HK-2 (cell line): ENCODE measurements at regions not wholly inside any gene's neighbourhood (a gene's known extent, or its start where the extent isn't known, plus 50 kb on each side); places are given as distances from the start of the nearest gene placed in this dataset.
A peak's percentile ranks its signal among the peaks of the same experiment; 100 is the strongest.

Experiments used
- DNase-seq: peaks from one replicate; pipeline ENCODE4 v3.0.0-alpha.2; 2018; ENCODE audit not compliant: unreplicated experiment

DNA sequence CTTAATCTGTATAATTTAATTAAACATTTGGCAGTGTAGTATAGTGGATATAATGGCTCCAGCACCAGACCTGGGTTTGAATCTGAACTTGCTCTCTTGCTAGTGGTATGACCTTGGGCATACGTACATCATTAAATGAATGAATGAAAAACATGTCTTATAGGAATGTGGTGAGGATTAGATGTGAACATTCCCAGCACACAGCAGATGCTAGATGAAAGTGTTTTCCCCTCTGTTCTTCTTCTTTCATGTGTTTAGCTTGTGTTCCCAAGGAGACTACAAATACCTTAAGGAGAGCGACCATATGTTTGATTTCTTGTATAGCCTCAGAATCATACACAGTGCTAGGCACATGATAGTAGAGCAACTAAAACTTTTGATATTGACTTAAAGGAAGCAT is 56.5 kb downstream of the CT47B1 start:
- no peak for DNase-seq

DNA sequence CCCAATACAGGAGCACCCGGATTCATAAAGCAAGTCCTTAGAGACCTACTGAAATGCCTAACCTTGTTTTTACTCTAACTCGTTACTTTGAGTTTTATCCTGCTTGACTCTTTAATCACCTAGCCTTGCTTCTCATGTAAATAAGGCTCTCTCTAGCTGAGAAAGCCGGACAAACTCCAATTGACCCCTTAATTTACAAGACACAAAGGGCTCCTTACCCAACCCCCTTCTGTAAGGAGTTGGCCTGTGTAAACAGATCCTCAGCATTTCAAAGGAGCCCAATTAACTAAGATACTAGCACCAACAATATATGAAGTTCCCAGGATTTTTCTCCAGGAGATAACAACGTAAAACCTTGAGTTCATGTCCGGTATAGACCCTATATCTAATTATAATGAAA is 61.7 kb downstream of the CT47B1 start:
- DNase-seq = no peak

DNA sequence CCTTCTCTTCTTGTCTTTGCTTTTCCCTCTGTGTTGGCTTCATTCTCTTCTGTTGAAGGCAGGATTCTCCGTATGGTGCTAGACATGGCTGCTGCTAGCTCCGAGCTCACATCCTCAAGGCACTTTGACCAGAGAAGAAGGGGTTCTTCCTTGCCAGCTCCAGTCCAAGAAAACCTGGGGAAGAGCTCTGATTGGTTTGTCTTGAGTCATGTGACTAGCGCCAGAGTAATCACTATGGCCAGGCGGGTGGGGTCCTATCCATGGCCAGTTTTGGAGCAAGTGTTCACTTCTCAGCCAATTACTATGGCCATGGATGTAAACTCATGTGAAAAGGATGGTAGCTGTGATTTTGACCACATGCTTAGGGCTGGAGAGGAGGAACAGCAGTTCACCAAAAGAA is 74.2 kb downstream of the CT47B1 start:
- no peak for DNase-seq

DNA sequence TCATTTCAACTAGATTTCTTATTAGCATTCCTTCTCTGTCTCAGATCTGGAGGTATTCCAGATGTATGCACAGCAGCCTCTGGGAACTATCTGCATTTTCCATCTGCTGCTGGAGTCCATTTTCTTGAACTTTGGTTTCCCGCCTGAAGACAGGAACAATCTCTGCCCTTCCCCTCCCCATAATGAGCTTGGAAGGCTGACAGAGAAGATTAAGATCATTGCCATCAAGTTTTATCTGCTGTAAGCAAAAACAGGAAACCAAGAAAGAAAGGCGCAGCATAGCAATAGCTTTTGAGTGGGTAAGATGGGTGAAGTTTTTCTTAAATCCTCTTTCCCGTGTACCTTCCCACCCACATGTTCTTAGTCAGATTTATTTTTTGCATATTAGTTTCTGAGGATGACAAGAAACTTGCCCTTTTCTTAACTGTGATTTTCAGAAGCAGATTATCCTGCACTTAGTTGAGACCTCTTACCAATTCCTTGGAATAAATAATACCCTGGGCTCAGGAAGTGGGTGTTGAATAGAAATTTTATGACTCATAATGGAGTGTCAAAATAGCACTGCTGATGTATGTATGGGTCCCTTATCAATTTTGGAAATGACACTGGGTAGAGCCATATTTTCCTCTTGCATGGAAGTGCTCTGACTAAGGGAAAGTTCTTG is 78.3 kb downstream of the CT47B1 start:
- DNase-seq = no peak

DNA sequence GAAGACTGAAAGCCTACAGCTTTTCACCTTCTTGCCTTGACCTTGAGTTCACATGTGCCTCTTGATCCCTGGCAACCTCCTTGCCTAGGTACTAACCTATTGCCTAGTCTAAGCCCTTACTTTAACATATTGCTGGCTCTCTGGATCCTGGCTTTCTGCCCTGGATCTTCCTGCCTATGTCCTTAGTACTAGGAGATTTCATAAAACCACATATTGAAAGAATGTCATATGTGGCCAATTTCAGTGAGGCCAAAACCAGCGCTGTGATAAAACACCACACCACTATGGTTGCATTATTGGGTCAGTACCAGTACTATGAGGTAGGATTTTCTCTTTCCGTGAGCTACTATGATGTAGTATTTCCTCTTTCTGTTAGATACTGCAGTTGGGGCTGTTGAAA is 80.4 kb downstream of the CT47B1 start:
- no peak for DNase-seq

DNA sequence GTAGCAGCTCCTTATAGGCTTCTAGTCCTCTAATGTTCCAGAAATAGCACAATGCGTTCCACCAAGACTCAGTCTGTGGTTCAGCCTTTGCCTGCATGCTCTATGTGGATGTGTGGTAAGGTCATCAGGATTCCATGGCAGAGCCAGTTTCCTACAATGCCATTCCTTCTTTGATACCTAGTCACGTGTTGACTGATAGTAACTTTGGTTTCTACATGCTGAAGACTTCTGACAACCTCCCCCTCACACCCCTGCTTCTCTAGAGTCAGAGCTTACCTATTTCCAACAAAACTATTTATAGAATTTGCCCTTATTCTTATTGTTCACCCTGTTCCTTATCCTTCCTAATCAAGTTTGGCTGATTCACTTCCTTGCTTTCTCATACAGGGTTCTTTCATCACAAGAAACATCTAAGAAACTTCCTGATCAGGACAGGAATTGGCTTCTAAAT is 81.1 kb downstream of the CT47B1 start:
- no peak for DNase-seq

DNA sequence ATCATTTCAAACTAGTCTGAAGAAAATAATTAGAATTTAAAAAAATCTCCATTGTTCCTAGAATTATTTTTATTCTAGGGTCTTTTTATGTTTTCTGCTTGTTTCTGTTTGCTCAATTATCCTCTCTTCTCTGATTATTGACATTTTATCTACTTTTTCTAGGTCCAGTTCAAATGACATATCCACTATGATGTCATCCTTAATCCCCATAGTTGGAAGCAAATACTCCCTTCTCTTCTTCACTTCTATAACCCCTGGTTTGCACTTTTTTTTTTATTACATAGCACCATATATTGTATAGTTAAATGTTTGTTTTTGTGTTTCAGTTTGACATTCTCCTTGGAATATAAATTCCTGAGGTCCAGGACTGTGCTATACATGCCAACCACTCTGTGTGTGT is 82.6 kb downstream of the CT47B1 start:
- DNase-seq = no peak

DNA sequence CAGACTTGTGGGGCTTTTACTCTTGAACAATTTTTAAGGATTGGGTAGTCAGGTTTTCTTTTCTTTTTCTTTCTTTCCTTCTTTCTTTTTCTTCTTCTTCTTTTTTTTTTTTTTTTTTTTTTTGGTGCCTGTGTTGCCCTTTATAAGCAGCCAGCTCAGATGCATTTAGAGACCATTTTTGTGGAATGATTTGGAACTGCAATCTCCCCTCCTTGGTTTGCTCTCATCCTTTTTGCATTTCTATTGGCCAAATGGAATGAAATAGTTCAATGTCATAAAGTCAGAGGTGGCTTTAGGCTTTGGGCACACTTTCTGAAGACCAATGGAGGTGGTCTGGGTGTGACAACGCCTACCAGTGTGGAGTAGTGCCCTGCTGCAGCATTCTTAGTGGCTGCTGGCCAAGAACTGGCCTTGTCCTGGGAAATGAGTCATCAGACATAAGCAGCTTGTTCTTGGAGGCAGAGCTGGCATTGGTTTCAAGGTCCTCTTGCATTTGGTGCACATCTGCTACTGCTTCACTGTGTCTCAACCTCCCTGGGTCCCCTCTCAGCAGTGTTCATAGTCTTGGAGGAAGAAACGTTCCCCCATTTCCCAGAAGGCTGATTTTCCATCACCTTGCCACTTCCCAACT is 84.5 kb downstream of the CT47B1 start:
- DNase-seq = peak; percentile 7

DNA sequence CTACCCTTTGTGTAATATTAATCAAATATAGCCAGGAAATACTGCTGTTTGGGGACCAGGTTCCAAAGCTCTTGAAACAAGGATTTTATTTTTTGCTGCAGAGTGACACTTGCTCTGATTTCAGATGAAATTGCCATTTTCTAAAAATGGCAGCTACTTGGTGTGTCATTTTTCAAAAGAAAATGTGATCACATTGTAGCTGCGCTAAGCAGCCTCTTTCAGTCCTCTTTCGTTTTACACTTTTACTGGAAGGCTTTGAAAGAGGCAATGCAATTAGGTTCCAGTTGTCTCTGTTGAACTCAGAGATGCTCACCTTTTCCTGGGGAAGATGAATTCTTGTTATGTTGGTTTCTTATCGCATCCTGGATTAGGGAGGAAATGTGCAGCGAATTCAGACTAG is 85.1 kb downstream of the CT47B1 start:
- DNase-seq = no peak

DNA sequence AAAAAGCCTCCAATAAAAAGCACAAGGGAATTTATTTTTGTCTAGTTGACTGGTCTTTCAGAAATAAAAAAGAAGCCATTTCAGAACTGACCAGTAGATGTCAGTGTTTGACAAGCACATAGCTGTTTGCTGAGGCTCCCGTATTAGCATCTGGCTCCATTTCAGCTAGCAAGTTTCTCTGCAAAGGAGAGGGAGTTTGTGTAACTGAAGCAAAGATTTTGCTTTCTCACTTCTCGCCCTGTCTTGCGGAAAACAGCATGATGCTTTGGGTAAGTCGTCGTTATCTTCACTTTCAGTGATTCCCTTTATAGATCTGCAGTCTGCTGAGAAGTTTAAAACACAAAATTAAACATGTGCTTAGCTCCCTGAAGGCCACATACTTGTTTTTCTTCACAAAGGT is 85.5 kb downstream of the CT47B1 start:
- DNase-seq = no peak

DNA sequence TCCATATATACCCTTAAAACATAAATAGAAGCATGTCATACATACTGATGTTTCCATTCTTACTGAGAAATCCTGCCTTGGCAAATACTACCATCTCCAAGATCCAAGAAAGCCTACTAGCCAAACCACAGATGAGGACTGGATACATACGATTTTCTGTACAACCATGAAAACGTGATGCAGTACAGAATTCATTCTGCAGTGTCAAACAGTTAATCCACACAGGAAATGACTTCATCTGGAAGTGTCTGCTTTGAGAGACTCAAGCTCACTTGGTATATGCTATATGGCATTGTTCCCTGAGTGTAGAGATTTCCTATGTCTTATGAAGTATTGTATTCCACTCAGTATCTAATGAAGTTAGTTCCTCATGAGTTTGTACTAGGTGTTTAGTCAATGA is 94.3 kb downstream of the CT47B1 start:
- no peak for DNase-seq

DNA sequence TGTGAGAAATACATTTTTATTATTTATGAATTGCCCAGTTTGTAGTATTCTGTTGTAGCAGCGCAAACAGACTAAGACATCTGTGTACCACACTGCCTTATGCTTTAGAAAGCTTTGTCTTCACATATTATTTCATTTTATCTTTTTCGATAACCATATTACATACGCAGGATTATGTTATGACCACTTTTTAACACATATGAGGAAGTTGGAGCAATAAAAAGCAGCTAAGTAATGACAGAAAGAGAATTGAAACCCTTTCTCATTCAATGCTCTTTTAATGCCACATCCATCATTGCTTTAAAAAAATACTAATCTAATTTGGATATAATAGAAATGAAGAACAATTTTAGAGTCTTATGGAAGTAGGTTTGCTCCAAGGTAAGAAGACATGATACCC is 99.7 kb downstream of the CT47B1 start:
- no peak for DNase-seq

DNA sequence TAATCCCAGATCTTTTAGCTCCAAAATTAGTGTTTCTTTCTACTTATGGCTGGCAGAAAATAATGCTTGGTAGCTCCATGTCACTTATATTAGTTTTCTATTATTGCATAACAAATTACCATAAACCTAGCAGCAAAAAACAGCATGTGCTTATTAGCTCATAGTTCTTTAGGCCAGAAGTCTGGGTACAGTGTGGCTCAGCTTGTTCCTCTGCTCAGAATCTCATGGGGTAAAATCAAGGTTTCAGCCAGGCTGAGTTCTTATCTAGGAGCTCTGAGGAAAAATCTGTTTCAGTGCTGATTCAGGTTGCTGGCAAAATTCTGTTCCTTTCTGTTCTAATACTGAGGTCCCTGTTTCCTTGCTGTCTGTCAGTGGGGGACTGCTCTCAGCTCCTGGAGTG is 101.1 kb downstream of the CT47B1 start:
- no peak for DNase-seq

DNA sequence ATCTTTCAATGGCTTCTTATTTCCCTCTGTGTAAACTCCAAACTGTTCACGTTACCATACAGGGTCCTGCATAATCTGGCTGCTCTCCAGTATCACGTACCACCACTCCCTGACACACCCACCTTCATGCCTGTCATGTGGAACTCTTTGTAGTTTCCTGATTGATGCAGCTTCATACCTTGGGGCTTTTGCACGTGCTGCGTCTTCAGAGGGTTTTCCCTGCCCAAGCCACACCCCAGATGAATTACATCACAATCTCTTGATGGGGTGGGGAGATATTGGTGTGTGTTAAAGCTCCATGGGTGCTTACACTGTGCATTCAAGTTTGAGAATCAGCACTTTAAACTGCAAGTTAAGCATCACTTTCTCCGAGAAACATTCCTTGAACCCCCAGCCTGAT is 101.9 kb downstream of the CT47B1 start:
- DNase-seq = no peak

DNA sequence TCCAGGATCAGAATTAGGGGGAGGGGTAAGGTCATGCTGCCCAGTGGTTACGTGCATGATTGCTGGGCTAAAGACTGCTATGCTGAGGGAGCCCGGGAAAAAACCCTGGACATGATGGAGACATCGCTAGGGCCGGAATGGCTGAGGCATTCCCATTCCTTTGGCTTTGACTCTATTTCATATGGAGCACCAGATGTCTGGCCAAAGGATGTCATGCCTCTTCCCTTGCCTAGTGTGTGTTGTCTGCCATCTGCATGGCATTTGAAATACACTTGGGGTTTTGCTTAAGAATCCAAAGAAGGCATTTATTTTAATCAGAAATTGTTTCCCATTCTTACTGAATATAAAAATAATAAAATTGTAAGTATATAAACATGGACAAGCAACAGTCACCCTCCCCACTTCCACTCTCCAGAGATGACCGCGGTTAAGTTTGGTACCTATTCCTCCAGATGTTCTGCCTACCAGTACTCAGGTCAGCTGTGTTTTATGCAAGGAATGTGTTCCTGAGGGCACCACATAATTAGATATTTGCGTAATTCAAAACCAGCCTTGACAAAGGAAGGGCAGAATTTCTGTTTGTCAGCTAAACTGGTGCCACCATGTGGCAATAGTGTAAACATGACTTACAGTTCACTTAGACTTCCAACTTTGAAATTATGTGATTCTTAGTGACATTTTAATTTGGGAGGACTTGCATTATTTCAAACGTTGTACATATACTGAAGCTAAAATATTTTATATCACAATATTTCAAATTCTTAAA is 105.9 kb downstream of the CT47B1 start:
- DNase-seq = no peak

DNA sequence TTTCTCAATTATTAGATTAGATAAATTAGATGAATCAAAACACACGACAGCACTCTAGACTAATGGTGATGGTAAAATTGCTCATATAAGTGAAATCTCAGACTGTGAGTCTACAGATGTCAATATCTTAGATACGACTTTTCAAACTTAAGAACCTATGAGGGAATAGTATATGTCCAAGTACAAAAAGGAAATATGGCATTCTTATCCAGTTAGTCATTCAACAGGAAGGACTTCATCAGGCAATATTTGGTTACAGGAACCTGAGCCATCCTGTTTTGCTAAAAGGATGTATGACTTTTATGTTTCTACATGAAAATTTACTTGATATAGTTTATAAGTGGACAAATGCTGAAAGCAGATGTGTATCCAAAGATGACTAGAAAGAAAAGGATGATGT is 107.0 kb downstream of the CT47B1 start:
- DNase-seq = no peak

DNA sequence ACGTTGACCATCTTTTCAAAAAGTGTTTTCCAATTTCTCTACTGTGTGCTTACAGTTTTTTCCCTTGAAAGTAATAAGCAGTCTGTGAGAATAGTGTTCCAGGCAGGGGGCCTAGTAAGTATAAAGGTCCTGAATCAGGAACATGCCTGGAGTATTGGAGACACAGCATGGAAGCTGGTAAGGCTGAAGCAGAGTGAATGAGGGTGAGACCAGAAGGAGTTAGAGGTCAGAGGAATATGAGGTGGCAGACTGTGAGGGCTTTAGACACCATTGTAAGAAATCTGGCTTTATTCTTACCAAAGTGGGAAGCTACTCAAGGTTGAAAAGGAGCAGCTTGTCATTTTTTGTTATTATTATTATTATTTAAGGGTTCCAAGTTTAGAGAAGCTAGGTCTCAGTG is 107.4 kb downstream of the CT47B1 start:
- no peak for DNase-seq

DNA sequence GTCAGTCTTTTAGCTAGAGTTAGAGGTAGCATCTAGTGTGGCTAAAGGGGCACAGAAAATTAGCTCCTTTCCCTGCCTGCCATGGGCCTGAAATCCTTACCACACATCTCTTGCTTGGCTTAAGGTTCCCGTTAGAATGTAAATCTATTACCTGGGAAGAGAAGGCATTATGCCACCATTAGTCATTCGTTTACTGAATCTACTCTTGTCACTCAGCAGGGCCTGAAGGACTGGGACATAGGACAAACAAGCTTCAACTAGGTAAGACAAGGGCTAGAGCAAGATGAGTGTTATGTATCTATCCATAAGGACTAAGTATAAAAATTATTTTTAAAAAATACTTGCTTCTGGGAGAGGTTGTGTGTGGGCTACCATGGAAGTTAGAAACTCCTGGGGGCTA is 112.4 kb downstream of the CT47B1 start:
- no peak for DNase-seq

DNA sequence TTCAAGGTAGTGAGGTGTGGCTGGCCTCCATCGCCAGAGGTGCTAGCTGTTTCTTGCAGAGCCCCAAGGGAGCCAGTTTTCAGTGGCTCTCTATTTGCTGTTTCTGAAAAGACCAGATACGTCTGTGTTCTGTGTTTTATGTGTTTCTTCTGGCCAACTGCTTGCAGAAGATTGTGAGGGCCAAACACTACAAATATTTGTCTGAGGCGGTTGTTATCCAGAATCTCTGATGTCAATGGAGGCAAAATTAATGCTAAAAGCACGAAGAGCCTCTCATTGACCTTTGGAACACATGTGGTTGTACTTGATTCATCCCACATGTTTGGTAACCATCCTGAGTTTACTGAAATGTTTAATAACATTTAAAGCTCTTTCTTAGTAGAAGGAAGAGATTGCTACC is 113.9 kb downstream of the CT47B1 start:
- DNase-seq = no peak

DNA sequence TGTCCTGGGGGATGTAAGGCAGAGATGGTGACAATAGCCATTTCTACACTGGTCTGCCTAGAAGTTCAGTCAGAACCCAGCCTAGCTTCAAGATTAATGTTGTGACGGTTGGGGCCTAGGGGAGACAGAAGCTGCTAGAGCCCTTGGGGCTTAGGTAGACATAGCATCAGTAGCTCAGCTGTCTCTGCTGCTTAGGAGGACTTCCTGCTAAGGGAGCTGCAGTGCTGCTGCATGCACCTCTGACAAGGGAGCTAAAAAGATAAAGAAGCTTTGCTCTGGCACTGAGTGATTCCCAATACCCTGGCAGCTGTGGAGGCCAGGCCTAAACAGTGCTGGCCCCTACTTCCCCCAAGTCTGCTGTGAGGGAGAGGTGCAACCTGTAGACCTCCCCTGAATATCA is 116.0 kb downstream of the CT47B1 start:
- no peak for DNase-seq

DNA sequence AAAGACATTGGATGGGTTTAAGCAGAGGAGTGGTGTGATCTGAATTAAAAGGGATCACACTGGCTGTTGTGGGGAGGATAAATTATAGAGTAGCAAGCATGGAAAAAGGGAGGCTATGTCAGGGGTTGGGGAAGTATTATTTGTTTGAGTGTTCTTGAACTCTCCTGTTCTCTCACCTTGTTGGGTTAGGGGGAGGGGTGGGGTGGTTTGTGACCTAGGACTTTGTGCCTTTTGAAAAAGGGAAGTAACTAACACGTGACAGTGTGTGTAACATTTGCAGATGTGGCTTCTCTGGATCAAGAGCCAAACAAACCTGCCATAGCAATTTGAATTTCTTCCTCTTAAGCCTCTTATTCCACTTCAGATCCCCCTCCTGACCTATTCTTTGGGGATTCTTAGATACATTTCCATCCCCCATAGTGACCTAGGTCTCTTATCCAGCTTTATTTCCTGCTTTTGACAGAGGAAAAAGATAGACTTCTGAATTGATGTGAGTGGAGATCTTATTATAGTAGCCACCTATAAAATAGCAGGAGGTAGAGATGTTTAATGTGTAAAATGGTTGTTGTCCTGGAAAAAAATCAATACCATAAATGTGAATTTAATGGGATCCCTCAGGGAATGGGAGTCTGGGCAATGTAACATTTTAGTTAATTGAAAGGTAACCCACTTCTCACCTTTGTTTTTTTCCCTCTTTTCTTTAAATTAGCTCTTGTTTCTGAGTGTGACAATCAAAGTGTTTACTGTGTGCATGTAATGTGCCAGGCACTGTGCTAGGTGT is 120.4 kb downstream of the CT47B1 start:
- no peak for DNase-seq
